ENCODE measurements at regions not wholly inside any gene's neighbourhood (a gene's known extent, or its start where the extent isn't known, plus 50 kb on each side); places are given as distances from the start of the nearest gene placed in this dataset.

GRCh38 chr5:168234133-168234532 lies 57.3 kb upstream of the WWC1 start:
- H3K27ac ChIP-seq (ENCODE audit: low read length) = no peak overlapping the region
- H3K36me3 ChIP-seq (ENCODE audit: control insufficient read depth in 2 of 2, insufficient read depth in 2 of 2, low read length in 2 of 2) = no peaks in the 10 kb centered on the region
- no peaks in the 10 kb centered on the region for H3K4me1 ChIP-seq (ENCODE audit: control insufficient read depth, insufficient read depth, low read length)
- H3K27me3 ChIP-seq (ENCODE audit: control insufficient read depth in 1 of 2, insufficient read depth in 2 of 2, low read length in 2 of 2) = peaks cover 0 to 1% of the 10 kb centered on the region in 2 donors
- H3K9me3 ChIP-seq (ENCODE audit: control insufficient read depth in 2 of 2, low read length in 2 of 2) = no peaks in the 10 kb centered on the region
- H3K4me3 ChIP-seq (ENCODE audit: low read length in 2 of 2) = no peak overlapping the region
- no peak overlapping the region for H3K9ac ChIP-seq (ENCODE audit: low read length in 2 of 2)

GRCh38 chr5:168238463-168238862 lies 53.0 kb upstream of the WWC1 start:
- no peak overlapping the region for H3K4me3 ChIP-seq (ENCODE audit: low read length in 2 of 2)
- H3K27ac ChIP-seq (ENCODE audit: low read length) = no peak overlapping the region

GRCh38 chr5:168239325-168239724 lies 52.1 kb upstream of the WWC1 start:
- Histone ChIP-seq H3K9me3 (ENCODE audit: control insufficient read depth in 2 of 2, low read length in 2 of 2) (no peaks in the 10 kb centered on the region), H3K4me1 (ENCODE audit: control insufficient read depth, insufficient read depth, low read length) (no peaks in the 10 kb centered on the region), H3K27ac (ENCODE audit: low read length) (no peak overlapping the region), H3K9ac (ENCODE audit: low read length in 2 of 2) (no peak overlapping the region), H3K27me3 (ENCODE audit: control insufficient read depth in 1 of 2, insufficient read depth in 2 of 2, low read length in 2 of 2) (no peaks in the 10 kb centered on the region), H3K36me3 (ENCODE audit: control insufficient read depth in 2 of 2, insufficient read depth in 2 of 2, low read length in 2 of 2) (no peaks in the 10 kb centered on the region), H3K4me3 (ENCODE audit: low read length in 2 of 2) (no peak overlapping the region)

More at GRCh38 chr5:168238463-168238862, 53.0 kb upstream of the WWC1 start:
- Histone ChIP-seq H3K4me1 (ENCODE audit: control insufficient read depth, insufficient read depth, low read length) (no peaks in the 10 kb centered on the region), H3K36me3 (ENCODE audit: control insufficient read depth in 2 of 2, insufficient read depth in 2 of 2, low read length in 2 of 2) (no peaks in the 10 kb centered on the region), H3K9ac (ENCODE audit: low read length in 2 of 2) (no peak overlapping the region), H3K27me3 (ENCODE audit: control insufficient read depth in 1 of 2, insufficient read depth in 2 of 2, low read length in 2 of 2) (no peaks in the 10 kb centered on the region), H3K9me3 (ENCODE audit: control insufficient read depth in 2 of 2, low read length in 2 of 2) (no peaks in the 10 kb centered on the region)

All from stomach smooth muscle (tissue), 2 donors.